ENCODE measurements at regions not wholly inside any gene's neighbourhood (a gene's known extent, or its start where the extent isn't known, plus 50 kb on each side); places are given as distances from the start of the nearest gene placed in this dataset.

- Histone ChIP-seq H3K4me3 (ENCODE audit: low read length) (no peak overlapping the region), H3K9me3 (ENCODE audit: low read length) (no peaks in the 10 kb centered on the region), H3K9ac (ENCODE audit: low read length) (no peak overlapping the region), H3K27me3 (ENCODE audit: low read length) (no peaks in the 10 kb centered on the region), H3K4me2 (ENCODE audit: low read depth, low read length, poor library complexity, severe bottlenecking) (no peak overlapping the region), H3K36me3 (ENCODE audit: insufficient read depth, low read length) (no peaks in the 10 kb centered on the region), H2AFZ (ENCODE audit: low read length) (no peak overlapping the region), H4K20me1 (ENCODE audit: insufficient read depth, low read depth, low read length) (no peaks in the 10 kb centered on the region), H3K4me1 (ENCODE audit: low read length) (no peaks in the 10 kb centered on the region), H3K27ac (ENCODE audit: low read length) (no peak overlapping the region), H3K9me2 (replicated peaks; ENCODE audit: insufficient read depth, low read length) (no peaks in the 10 kb centered on the region), H3K79me2 (ENCODE audit: low read length) (no peaks in the 10 kb centered on the region)
- DNase-seq: no peak
Measured at GRCh38 chr16:54381601-54382313, 95.2 kb upstream of the IRX3 start.

GRCh38 chr16:54375071-54375470 lies 88.5 kb upstream of the IRX3 start:
- Histone ChIP-seq H3K4me1 (ENCODE audit: low read length) (no peaks in the 10 kb centered on the region), H4K20me1 (ENCODE audit: insufficient read depth, low read depth, low read length) (no peaks in the 10 kb centered on the region), H3K79me2 (ENCODE audit: low read length) (no peaks in the 10 kb centered on the region), H3K36me3 (ENCODE audit: insufficient read depth, low read length) (no peaks in the 10 kb centered on the region), H2AFZ (ENCODE audit: low read length) (no peak overlapping the region), H3K4me2 (ENCODE audit: low read depth, low read length, poor library complexity, severe bottlenecking) (no peak overlapping the region), H3K9me3 (ENCODE audit: low read length) (no peaks in the 10 kb centered on the region), H3K9ac (ENCODE audit: low read length) (no peak overlapping the region), H3K9me2 (replicated peaks; ENCODE audit: insufficient read depth, low read length) (no peaks in the 10 kb centered on the region), H3K4me3 (ENCODE audit: low read length) (no peak overlapping the region), H3K27me3 (ENCODE audit: low read length) (no peaks in the 10 kb centered on the region), H3K27ac (ENCODE audit: low read length) (no peak overlapping the region)
- DNase-seq: no peak

GRCh38 chr16:54373534-54374520 lies 87.2 kb upstream of the IRX3 start:
- Histone ChIP-seq H3K9ac (ENCODE audit: low read length) (no peak overlapping the region), H2AFZ (ENCODE audit: low read length) (no peak overlapping the region)

GRCh38 chr16:54370278-54371040 lies 83.9 kb upstream of the IRX3 start:
- H4K20me1 ChIP-seq (ENCODE audit: insufficient read depth, low read depth, low read length): no peaks in the 10 kb centered on the region
- DNase-seq: no peak
- H3K36me3 ChIP-seq (ENCODE audit: insufficient read depth, low read length): no peaks in the 10 kb centered on the region
- no peak overlapping the region for H3K4me2 ChIP-seq (ENCODE audit: low read depth, low read length, poor library complexity, severe bottlenecking)
- no peaks in the 10 kb centered on the region for H3K9me3 ChIP-seq (ENCODE audit: low read length)
- H3K27me3 ChIP-seq (ENCODE audit: low read length): no peaks in the 10 kb centered on the region
- no peak overlapping the region for H3K4me3 ChIP-seq (ENCODE audit: low read length)
- H3K9ac ChIP-seq (ENCODE audit: low read length): no peak overlapping the region
- H3K4me1 ChIP-seq (ENCODE audit: low read length): no peaks in the 10 kb centered on the region
- no peak overlapping the region for H3K27ac ChIP-seq (ENCODE audit: low read length)
- no peaks in the 10 kb centered on the region for H3K79me2 ChIP-seq (ENCODE audit: low read length)
- H3K9me2 ChIP-seq (replicated peaks; ENCODE audit: insufficient read depth, low read length): no peaks in the 10 kb centered on the region
- H2AFZ ChIP-seq (ENCODE audit: low read length): no peak overlapping the region

More at GRCh38 chr16:54373534-54374520, 87.2 kb upstream of the IRX3 start:
- H3K4me2 ChIP-seq (ENCODE audit: low read depth, low read length, poor library complexity, severe bottlenecking): no peak overlapping the region
- H3K79me2 ChIP-seq (ENCODE audit: low read length): no peaks in the 10 kb centered on the region
- no peak overlapping the region for H3K4me3 ChIP-seq (ENCODE audit: low read length)
- H3K27ac ChIP-seq (ENCODE audit: low read length): no peak overlapping the region
- no peaks in the 10 kb centered on the region for H3K9me2 ChIP-seq (replicated peaks; ENCODE audit: insufficient read depth, low read length)
- H3K4me1 ChIP-seq (ENCODE audit: low read length): no peaks in the 10 kb centered on the region
- no peaks in the 10 kb centered on the region for H4K20me1 ChIP-seq (ENCODE audit: insufficient read depth, low read depth, low read length)
- no peaks in the 10 kb centered on the region for H3K9me3 ChIP-seq (ENCODE audit: low read length)
- DNase-seq: no peak
- H3K27me3 ChIP-seq (ENCODE audit: low read length): no peaks in the 10 kb centered on the region
- H3K36me3 ChIP-seq (ENCODE audit: insufficient read depth, low read length): no peaks in the 10 kb centered on the region

GRCh38 chr16:54369861-54370260 lies 83.3 kb upstream of the IRX3 start:
- no peak for DNase-seq
- Histone ChIP-seq H3K36me3 (ENCODE audit: insufficient read depth, low read length) (no peaks in the 10 kb centered on the region), H3K4me1 (ENCODE audit: low read length) (no peaks in the 10 kb centered on the region), H4K20me1 (ENCODE audit: insufficient read depth, low read depth, low read length) (no peaks in the 10 kb centered on the region), H2AFZ (ENCODE audit: low read length) (no peak overlapping the region), H3K27ac (ENCODE audit: low read length) (no peak overlapping the region), H3K9ac (ENCODE audit: low read length) (no peak overlapping the region), H3K79me2 (ENCODE audit: low read length) (no peaks in the 10 kb centered on the region), H3K4me3 (ENCODE audit: low read length) (no peak overlapping the region), H3K9me3 (ENCODE audit: low read length) (no peaks in the 10 kb centered on the region), H3K4me2 (ENCODE audit: low read depth, low read length, poor library complexity, severe bottlenecking) (no peak overlapping the region), H3K27me3 (ENCODE audit: low read length) (no peaks in the 10 kb centered on the region), H3K9me2 (replicated peaks; ENCODE audit: insufficient read depth, low read length) (no peaks in the 10 kb centered on the region)

GRCh38 chr16:54366943-54367342 lies 80.4 kb upstream of the IRX3 start:
- Histone ChIP-seq H3K4me1 (ENCODE audit: low read length) (no peaks in the 10 kb centered on the region), H3K9ac (ENCODE audit: low read length) (no peak overlapping the region), H3K36me3 (ENCODE audit: insufficient read depth, low read length) (no peaks in the 10 kb centered on the region), H3K4me2 (ENCODE audit: low read depth, low read length, poor library complexity, severe bottlenecking) (no peak overlapping the region), H3K27me3 (ENCODE audit: low read length) (no peaks in the 10 kb centered on the region), H3K27ac (ENCODE audit: low read length) (no peak overlapping the region), H3K9me3 (ENCODE audit: low read length) (no peaks in the 10 kb centered on the region), H3K79me2 (ENCODE audit: low read length) (no peaks in the 10 kb centered on the region), H4K20me1 (ENCODE audit: insufficient read depth, low read depth, low read length) (no peaks in the 10 kb centered on the region), H3K9me2 (replicated peaks; ENCODE audit: insufficient read depth, low read length) (no peaks in the 10 kb centered on the region), H2AFZ (ENCODE audit: low read length) (no peak overlapping the region), H3K4me3 (ENCODE audit: low read length) (no peak overlapping the region)
- no peak for DNase-seq

- Histone ChIP-seq H3K9me2 (replicated peaks; ENCODE audit: insufficient read depth, low read length) (no peaks in the 10 kb centered on the region), H3K27ac (ENCODE audit: low read length) (no peak overlapping the region), H3K9ac (ENCODE audit: low read length) (no peak overlapping the region), H3K4me3 (ENCODE audit: low read length) (no peak overlapping the region), H3K79me2 (ENCODE audit: low read length) (no peaks in the 10 kb centered on the region), H3K4me2 (ENCODE audit: low read depth, low read length, poor library complexity, severe bottlenecking) (no peak overlapping the region), H3K27me3 (ENCODE audit: low read length) (no peaks in the 10 kb centered on the region), H3K9me3 (ENCODE audit: low read length) (no peaks in the 10 kb centered on the region), H3K4me1 (ENCODE audit: low read length) (no peaks in the 10 kb centered on the region), H3K36me3 (ENCODE audit: insufficient read depth, low read length) (no peaks in the 10 kb centered on the region), H2AFZ (ENCODE audit: low read length) (no peak overlapping the region), H4K20me1 (ENCODE audit: insufficient read depth, low read depth, low read length) (no peaks in the 10 kb centered on the region)
- no peak for DNase-seq
Measured at GRCh38 chr16:54365990-54366634, 79.5 kb upstream of the IRX3 start.

Data from Karpas-422 (cell line).